HG02610 (cell line): ENCODE measurements at regions not wholly inside any gene's neighbourhood (a gene's known extent, or its start where the extent isn't known, plus 50 kb on each side); places are given as distances from the start of the nearest gene placed in this dataset.

Experiments used
- ATAC-seq: cut with Tn5 transposase; IDR thresholded peaks from one replicate; pipeline ENCODE4 v1.9.1; 2021; ENCODE audit warnings: mild to moderate bottlenecking, moderate library complexity; ENCODE audit not compliant: unreplicated experiment

DNA sequence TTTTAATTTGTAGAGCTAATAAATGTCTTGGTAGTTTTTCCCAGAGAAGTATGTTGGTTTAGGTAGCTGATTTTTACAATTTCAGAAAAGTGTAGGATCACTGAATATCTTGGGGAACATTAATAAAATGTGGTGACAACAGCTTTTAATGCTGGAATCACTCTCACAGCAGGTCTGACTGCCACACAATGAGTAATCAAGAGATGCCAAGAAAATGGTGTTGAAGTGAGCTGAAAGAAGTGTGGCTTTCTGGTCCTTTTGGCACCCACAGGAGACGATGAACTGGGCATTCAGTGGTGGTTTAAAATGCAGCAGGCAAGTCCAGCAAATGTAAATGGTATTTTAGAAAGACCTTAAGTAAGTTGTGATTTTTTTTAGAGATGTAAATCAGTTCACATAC lies 175.8 kb downstream of the CBLN2 start:
- no peak for ATAC-seq

- ATAC-seq = peak; percentile 54
These were observed 183.5 kb downstream of the CBLN2 start for GRCh38 chr18:72360634-72361033.

GRCh38 chr18:72342933-72343332 lies 201.2 kb downstream of the CBLN2 start:
- ATAC-seq = no peak

GRCh38 chr18:72339976-72340375 lies 204.2 kb downstream of the CBLN2 start:
- ATAC-seq = no peak

DNA sequence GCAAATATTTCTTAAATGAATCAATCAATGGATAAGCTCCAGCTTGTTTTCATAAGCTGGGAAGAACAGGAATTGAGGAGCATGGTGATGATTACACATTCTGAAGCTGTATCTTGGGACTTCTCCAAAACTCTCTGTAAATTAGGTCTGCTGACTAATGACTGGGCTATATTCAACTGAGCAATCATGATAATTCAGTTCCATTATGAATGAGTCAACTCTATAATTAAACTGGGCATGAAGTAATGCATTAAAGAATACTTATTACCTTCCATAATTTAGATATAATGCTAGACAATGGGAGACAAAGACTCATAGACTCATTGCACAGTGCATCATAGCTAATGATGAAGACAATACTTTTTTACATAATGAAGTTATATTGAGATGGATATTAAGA lies 207.4 kb downstream of the CBLN2 start:
- ATAC-seq = no peak

GRCh38 chr18:72329533-72329932 lies 214.6 kb downstream of the CBLN2 start:
- ATAC-seq = no peak

- no peak for ATAC-seq
These were observed 218.8 kb downstream of the CBLN2 start for GRCh38 chr18:72325307-72325706.

- ATAC-seq = no peak
These were observed 219.5 kb downstream of the CBLN2 start for GRCh38 chr18:72324677-72325076.

DNA sequence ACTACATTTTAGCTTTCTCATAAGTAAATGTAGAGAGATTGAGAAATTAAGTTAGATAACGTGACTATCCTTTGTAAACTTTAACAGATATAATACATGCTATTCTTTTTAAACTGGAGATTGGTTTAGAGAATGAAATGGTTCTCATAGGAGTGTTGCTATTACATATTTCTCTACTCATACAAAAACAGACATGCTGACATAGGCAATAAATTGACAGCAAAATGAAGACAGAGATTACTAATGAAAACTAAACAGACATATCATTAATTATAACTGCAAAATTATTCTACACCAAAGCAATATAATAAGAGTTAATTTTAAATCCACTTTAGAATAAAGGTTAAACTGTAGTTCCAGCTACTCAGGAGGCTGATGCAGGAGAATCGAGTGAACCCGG lies 227.6 kb downstream of the CBLN2 start:
- no peak for ATAC-seq

- ATAC-seq = peak; percentile 68
These were observed 260.8 kb downstream of the CBLN2 start for GRCh38 chr18:72283148-72283925.

DNA sequence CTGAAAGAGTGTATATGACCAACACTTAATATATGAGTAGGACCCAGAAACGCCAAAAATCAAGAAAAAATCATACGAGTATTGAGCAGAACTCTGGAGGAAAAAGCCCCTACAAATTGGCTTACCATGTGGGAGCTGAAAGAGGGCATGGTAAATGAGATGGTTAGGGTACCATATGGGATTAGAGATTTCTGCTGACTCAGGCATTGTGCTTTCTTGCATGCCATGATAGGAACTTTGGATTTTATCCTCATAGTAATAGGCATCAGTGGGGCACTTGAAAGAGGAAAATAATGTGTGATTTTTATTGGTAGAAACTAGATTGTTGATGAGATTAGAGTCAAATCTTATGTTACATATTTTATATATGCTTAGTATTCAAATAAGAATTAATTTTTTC lies 271.1 kb downstream of the CBLN2 start:
- no peak for ATAC-seq

DNA sequence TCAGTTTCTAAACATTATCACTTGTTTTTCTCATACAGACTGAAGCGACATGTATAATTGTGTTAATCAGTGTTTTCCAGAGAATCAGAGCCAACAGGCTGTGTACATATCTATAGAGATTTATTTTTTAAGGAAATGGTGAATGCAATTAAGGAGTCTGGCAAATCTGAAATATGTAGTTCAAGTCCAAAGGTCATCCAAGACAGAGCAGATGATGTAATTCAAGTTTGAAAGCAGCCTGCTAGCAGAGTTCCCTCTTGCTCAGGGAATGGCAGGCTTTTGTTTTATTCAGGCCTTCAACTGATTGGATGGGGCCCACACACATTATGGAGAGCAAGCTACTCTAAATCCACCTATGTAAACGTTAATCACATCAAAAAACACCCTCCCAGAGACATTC lies 282.6 kb downstream of the CBLN2 start:
- no peak for ATAC-seq

- ATAC-seq = no peak
These were observed 298.1 kb downstream of the CBLN2 start for GRCh38 chr18:72246076-72246475.

- no peak for ATAC-seq
These were observed 308.7 kb downstream of the CBLN2 start for GRCh38 chr18:72235422-72235821.

DNA sequence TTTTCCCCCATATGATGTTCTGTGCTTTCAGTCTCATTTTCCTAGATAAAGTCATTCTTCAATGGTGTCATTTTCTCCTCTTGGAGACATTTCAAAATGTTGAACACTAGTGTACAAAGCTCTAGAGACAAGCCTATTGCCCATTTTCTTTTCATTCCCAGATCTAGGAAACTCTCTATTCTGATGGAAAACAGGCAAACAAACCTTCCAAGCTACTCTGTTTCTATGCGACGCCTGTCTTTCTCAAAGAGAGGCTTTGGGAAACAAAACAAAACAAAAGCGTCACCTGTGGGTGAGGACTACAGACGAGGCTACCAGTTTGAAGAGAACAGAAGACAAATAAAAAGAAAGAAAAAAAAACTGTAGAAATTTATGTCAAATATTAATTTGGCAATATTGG lies 311.0 kb downstream of the CBLN2 start:
- no peak for ATAC-seq

- ATAC-seq = no peak
These were observed 311.5 kb downstream of the CBLN2 start for GRCh38 chr18:72232644-72233043.

GRCh38 chr18:72225958-72226357 lies 318.2 kb downstream of the CBLN2 start:
- no peak for ATAC-seq

- no peak for ATAC-seq
These were observed 320.4 kb downstream of the CBLN2 start for GRCh38 chr18:72223733-72224132.

DNA sequence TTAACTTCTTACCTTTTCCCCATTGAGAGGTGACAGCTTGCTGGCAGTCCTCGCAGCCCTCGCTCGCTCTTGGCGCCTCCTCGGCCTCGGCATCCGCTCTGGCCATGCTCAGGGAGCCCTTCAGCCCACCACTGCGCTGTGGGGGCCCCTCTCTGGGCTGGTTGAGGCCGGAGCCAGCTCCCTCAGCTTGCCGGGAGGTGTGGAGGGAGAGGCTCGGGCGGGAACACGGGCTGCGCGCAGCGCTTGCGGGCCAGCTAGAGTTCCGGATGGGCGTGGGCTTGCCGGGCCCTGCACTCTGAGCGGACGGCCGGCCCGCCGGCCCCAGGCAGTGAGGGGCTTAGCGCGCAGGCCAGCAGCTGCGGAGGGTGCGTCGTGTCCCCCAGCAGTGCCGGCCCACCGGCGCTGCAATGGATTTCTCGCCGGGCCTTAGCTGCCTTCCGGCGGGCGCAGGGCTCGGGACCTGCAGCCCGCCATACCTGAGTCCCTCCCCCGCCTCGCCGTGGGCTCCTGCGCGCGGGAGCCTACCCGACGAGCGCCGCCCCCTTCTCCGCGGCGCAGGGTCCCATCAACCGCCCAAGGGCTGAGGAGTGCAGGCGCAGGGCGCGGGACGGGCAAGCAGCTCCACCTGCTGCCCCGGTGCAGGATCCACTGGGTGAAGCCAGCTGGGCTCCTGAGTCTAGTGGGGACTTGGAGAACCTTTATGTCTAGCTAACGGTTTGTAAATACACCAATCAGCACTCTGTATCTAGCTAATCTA lies 335.0 kb downstream of the CBLN2 start:
- ATAC-seq = no peak

- no peak for ATAC-seq
These were observed 336.9 kb downstream of the CBLN2 start for GRCh38 chr18:72207280-72207679.

GRCh38 chr18:72206814-72207213 lies 337.3 kb downstream of the CBLN2 start:
- ATAC-seq = no peak

DNA sequence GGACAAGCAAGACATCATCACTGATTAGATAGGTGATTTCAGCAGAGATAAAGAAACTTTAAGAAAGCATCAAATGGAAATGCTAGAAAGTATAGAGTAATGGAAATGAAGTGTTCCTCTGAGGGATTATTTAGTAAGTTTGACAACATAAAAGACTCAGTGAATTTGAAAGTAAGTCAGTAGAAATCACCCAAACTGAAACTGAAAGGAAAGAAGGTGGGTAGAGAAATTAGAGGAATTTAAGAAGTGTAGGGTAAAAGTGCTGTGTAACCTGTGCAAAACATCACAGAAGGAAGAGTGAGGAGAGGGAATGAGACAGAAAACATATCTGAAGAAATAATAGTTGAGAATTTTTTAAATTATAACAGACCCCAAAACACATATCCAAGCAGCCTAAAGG lies 343.1 kb downstream of the CBLN2 start:
- ATAC-seq = peak; percentile 61
